B cell (primary cell): ENCODE measurements at regions not wholly inside any gene's neighbourhood (a gene's known extent, or its start where the extent isn't known, plus 50 kb on each side); places are given as distances from the start of the nearest gene placed in this dataset.
"Not testable (repeated sequence)": the region's sequence is repeated elsewhere in the genome, so short reads cannot be mapped to it uniquely, and the experiment has no call there.

ENCODE experiments used
- ATAC-seq: fragments of 200-7000 bp; cut with Tn5 transposase; one replicate; pipeline ENCODE4 v1.10.0; 2021; ENCODE audit warnings: low read depth, mild to moderate bottlenecking, moderate number of reproducible peaks, moderate library complexity
- CTCF ChIA-PET: fragments of 350-600 bp; sonication (Branson Sonifier 250); formaldehyde crosslinking; loops from one replicate; lab custom pipeline; 2021; ENCODE audit warnings: antibody characterized with exemption, inconsistent platforms; lab: Charles Lee
- POLR2A ChIA-PET: fragments of 350-600 bp; sonication (Branson Sonifier 250); formaldehyde crosslinking; loops from one replicate; lab custom pipeline; 2021; ENCODE audit warnings: antibody characterized with exemption; lab: Charles Lee
- DNase-seq: peaks from one replicate; pipeline ENCODE4 v3.0.0; 2013
- H2AFZ ChIP-seq: 2 replicates; pipeline ENCODE4 v1.6.1; 2012; ENCODE audit warnings: mild to moderate bottlenecking, low read depth, low read length; ENCODE audit not compliant: insufficient read depth, poor library complexity, severe bottlenecking
- H3K27ac ChIP-seq, 2 donors: 1 replicate in 1 of 2; 2 replicates in 1 of 2; pipeline ENCODE4 v1.5.1; 2012 to 2013; ENCODE audit warnings: low read length in 2 of 2, mild to moderate bottlenecking in 2 of 2, moderate library complexity in 1 of 2
- H3K27me3 ChIP-seq, 4 experiments: fragments of 200-600 bp in 1 of 4; sonication (generic) in 1 of 4; replicated peaks in 1 of 4; 1 replicate in 2 of 4; 2 replicates in 2 of 4; pipeline versions ENCODE4 v1.6.1 to v1.7.0; 2013 to 2016; ENCODE audit warnings: low read length in 3 of 4, mild to moderate bottlenecking in 2 of 4, mixed read lengths in 1 of 4, moderate library complexity in 1 of 4; ENCODE audit not compliant: insufficient read depth in 4 of 4, control insufficient read depth in 3 of 4; ENCODE audit errors: control extremely low read depth in 1 of 4
- H3K36me3 ChIP-seq, 2 experiments: replicated peaks in 1 of 2; 1 replicate in 1 of 2; 2 replicates in 1 of 2; pipeline versions ENCODE4 v1.6.1 to v1.7.1; 2013; ENCODE audit warnings: low read length in 1 of 2; ENCODE audit not compliant: insufficient read depth in 2 of 2, control insufficient read depth in 1 of 2; ENCODE audit errors: control extremely low read depth in 1 of 2, extremely low read depth in 1 of 2
- H3K4me1 ChIP-seq, 2 donors: fragments of 200-600 bp in 1 of 2; sonication (generic) in 1 of 2; 1 replicate in 1 of 2; 2 replicates in 1 of 2; pipeline versions ENCODE4 v1.5.1 to v1.6.1; 2013 to 2017; ENCODE audit warnings: low read length in 2 of 2; ENCODE audit not compliant: control insufficient read depth in 2 of 2, insufficient read depth in 2 of 2
- H3K4me2 ChIP-seq: replicated peaks from 2 replicates; pipeline ENCODE3; 2012; ENCODE audit warnings: mild to moderate bottlenecking, low read depth, low read length; ENCODE audit not compliant: poor library complexity, severe bottlenecking
- H3K4me3 ChIP-seq, 5 experiments: fragments of 200-600 bp in 1 of 5; sonication (generic) in 1 of 5; 1 replicate in 3 of 5; 2 replicates in 2 of 5; pipeline versions ENCODE4 v1.5.1 to v1.7.0; 2011 to 2016; ENCODE audit warnings: low read length in 4 of 5, mild to moderate bottlenecking in 4 of 5, low read depth in 2 of 5, control low read depth in 1 of 5, moderate library complexity in 1 of 5; ENCODE audit not compliant: insufficient read depth in 1 of 5; ENCODE audit errors: control extremely low read depth in 1 of 5, extremely low read depth in 1 of 5
- H3K79me2 ChIP-seq: fragments of 200-600 bp; sonication (generic); one replicate; pipeline ENCODE4 v1.6.0; 2016; ENCODE audit warnings: low read length; ENCODE audit not compliant: control insufficient read depth, insufficient read depth
- H3K9ac ChIP-seq: fragments of 200-600 bp; sonication (generic); 2 replicates; pipeline ENCODE4 v1.6.1; 2017; ENCODE audit warnings: mild to moderate bottlenecking, low read length, moderate library complexity
- H3K9me3 ChIP-seq, 3 donors: one replicate each; pipeline versions ENCODE4 v1.6.1 to v1.7.1; 2013; ENCODE audit warnings: low read length in 2 of 3; ENCODE audit not compliant: control insufficient read depth in 2 of 3, insufficient read depth in 1 of 3; ENCODE audit errors: control extremely low read depth in 1 of 3
- H4K20me1 ChIP-seq: 2 replicates; pipeline ENCODE4 v1.6.0; 2012; ENCODE audit warnings: mild to moderate bottlenecking, low read length; ENCODE audit not compliant: insufficient read depth, control insufficient read depth, poor library complexity, severe bottlenecking
- H3K27ac Mint-ChIP-seq: one replicate; pipeline ENCODE4 v1.8.0; 2021; ENCODE audit warnings: mixed read lengths
- H3K27me3 Mint-ChIP-seq: one replicate; pipeline ENCODE4 v1.8.0; 2021; ENCODE audit warnings: mixed read lengths
- H3K4me1 Mint-ChIP-seq: one replicate; pipeline ENCODE4 v1.8.0; 2021; ENCODE audit warnings: mixed read lengths
- H3K4me3 Mint-ChIP-seq: one replicate; pipeline ENCODE4 v1.8.0; 2021; ENCODE audit warnings: mixed read lengths
- H3K9me3 Mint-ChIP-seq: one replicate; pipeline ENCODE4 v1.8.0; 2022; ENCODE audit warnings: mixed read lengths; ENCODE audit not compliant: insufficient read depth
- WGBS: methylation state at CpG from one replicate; pipeline ENCODE4 v1.1.5; 2013; ENCODE audit warnings: missing lambda C conversion rate; ENCODE audit not compliant: insufficient coverage; 5-methylcytosine and 5-hydroxymethylcytosine counted together
- intact Hi-C: fragments of 100-400 bp; cut with micrococcal nuclease; formaldehyde crosslinking; loops from one replicate; pipeline ENCODE4 v1.10.0; 2022

- intact Hi-C loops, H3K9me3 Mint-ChIP-seq, H3K27ac ChIP-seq, H3K4me3 Mint-ChIP-seq, H3K4me2 ChIP-seq, H4K20me1 ChIP-seq, H2AFZ ChIP-seq, ATAC-seq, H3K27me3 Mint-ChIP-seq, H3K4me1 ChIP-seq, H3K9ac ChIP-seq, H3K9me3 ChIP-seq, H3K27ac Mint-ChIP-seq, DNase-seq, POLR2A ChIA-PET, H3K36me3 ChIP-seq, CTCF ChIA-PET, H3K4me3 ChIP-seq, H3K27me3 ChIP-seq, H3K79me2 ChIP-seq, H3K4me1 Mint-ChIP-seq: not testable (repeated sequence)
- WGBS, result 85% methylated on average over 5 of the region's 5 CpGs
Measured at GRCh38 chr4:42288876-42289275, 108.4 kb upstream of the SHISA3 start.

GRCh38 chr4:42292192-42292591 lies 105.1 kb upstream of the SHISA3 start:
- H3K27me3 ChIP-seq, H3K4me3 Mint-ChIP-seq, H3K79me2 ChIP-seq, ATAC-seq, intact Hi-C loops, H3K4me1 ChIP-seq, H3K4me1 Mint-ChIP-seq, H3K4me2 ChIP-seq, H3K9ac ChIP-seq, POLR2A ChIA-PET, H3K36me3 ChIP-seq, H3K27me3 Mint-ChIP-seq, H3K27ac ChIP-seq, DNase-seq, H3K27ac Mint-ChIP-seq, H4K20me1 ChIP-seq, H3K9me3 ChIP-seq, H2AFZ ChIP-seq, H3K9me3 Mint-ChIP-seq, H3K4me3 ChIP-seq: not testable (repeated sequence)
- CTCF ChIA-PET, result interaction anchor here (1.0 to 1.8 kb wide), 2 partner anchors 10 to 12 kb away, joined by 3 to 7 read pairs; no protein-coding TSS in a partner anchor
- WGBS, result 99% methylated on average over 8 of the region's 9 CpGs
